ENCODE measurements at regions not wholly inside any gene's neighbourhood (a gene's known extent, or its start where the extent isn't known, plus 50 kb on each side); places are given as distances from the start of the nearest gene placed in this dataset.

GRCh38 chr4:127425851-127426250, 206.9 kb upstream of the INTU start:
- Histone ChIP-seq H3K4me2 (replicated peaks; ENCODE audit: low read depth, low read length, poor library complexity, severe bottlenecking) (no peak overlapping the region), H2AFZ (ENCODE audit: insufficient read depth, low read depth, low read length, poor library complexity, severe bottlenecking) (no peak overlapping the region), H3K4me3 (ENCODE audit: control extremely low read depth in 1 of 5, extremely low read depth in 1 of 5, insufficient read depth in 1 of 5, low read depth in 2 of 5, low read length in 4 of 5) (no peak overlapping the region), H3K36me3 (replicated peaks in 1 of 2; ENCODE audit: control extremely low read depth in 1 of 2, control insufficient read depth in 1 of 2, extremely low read depth in 1 of 2, insufficient read depth in 2 of 2, low read length in 1 of 2) (no peaks in the 10 kb centered on the region), H3K4me1 (ENCODE audit: control insufficient read depth in 2 of 2, insufficient read depth in 2 of 2, low read length in 2 of 2) (no peaks in the 10 kb centered on the region), H3K27ac (ENCODE audit: low read length in 2 of 2) (no peak overlapping the region), H3K27me3 (replicated peaks in 1 of 4; ENCODE audit: control extremely low read depth in 1 of 4, control insufficient read depth in 3 of 4, insufficient read depth in 4 of 4, low read length in 3 of 4) (no peaks in the 10 kb centered on the region), H3K79me2 (ENCODE audit: control insufficient read depth, insufficient read depth, low read length) (no peaks in the 10 kb centered on the region), H3K9me3 (ENCODE audit: control extremely low read depth in 1 of 3, control insufficient read depth in 2 of 3, insufficient read depth in 1 of 3, low read length in 2 of 3) (peaks cover 0 to 10% (median 0%) of the 10 kb centered on the region in 3 donors), H4K20me1 (ENCODE audit: control insufficient read depth, insufficient read depth, low read length, poor library complexity, severe bottlenecking) (no peaks in the 10 kb centered on the region), H3K9ac (ENCODE audit: low read length) (no peak overlapping the region)
- intact Hi-C loops (cut with micrococcal nuclease) = no loop called here
- Mint-ChIP-seq H3K4me1 (no peaks in the 10 kb centered on the region), H3K9me3 (ENCODE audit: insufficient read depth) (no peaks in the 10 kb centered on the region), H3K27ac (no peak overlapping the region), H3K27me3 (no peaks in the 10 kb centered on the region), H3K4me3 (no peak overlapping the region)
- ATAC-seq (ENCODE audit: low read depth) (no peak), DNase-seq (no peak)
- POLR2A ChIA-PET = no interaction called here
- CTCF ChIA-PET = no interaction called here
- 89% methylated on average over 4 of the region's 5 CpGs for WGBS (ENCODE audit: insufficient coverage)
- no peak for TF ChIP-seq EZH2 (IDR thresholded peaks at IDR 0.05; ENCODE audit: borderline replicate concordance, insufficient read depth, low read depth, low read length, poor library complexity, severe bottlenecking)
- no peak for TF ChIP-seq CTCF (IDR thresholded peaks at IDR 0.05)

GRCh38 chr4:127441571-127441970, 191.2 kb upstream of the INTU start:
- no peaks in the 10 kb centered on the region for H3K4me1 ChIP-seq (ENCODE audit: control insufficient read depth in 2 of 2, insufficient read depth in 2 of 2, low read length in 2 of 2)
- intact Hi-C loops (cut with micrococcal nuclease) = no loop called here
- no peak overlapping the region for H3K27ac Mint-ChIP-seq

More at GRCh38 chr4:127441571-127441970, 191.2 kb upstream of the INTU start:
- Mint-ChIP-seq H3K4me1 (no peaks in the 10 kb centered on the region), H3K9me3 (ENCODE audit: insufficient read depth) (no peaks in the 10 kb centered on the region), H3K27me3 (no peaks in the 10 kb centered on the region), H3K4me3 (no peak overlapping the region)
- no peak for TF ChIP-seq EZH2 (IDR thresholded peaks at IDR 0.05; ENCODE audit: borderline replicate concordance, insufficient read depth, low read depth, low read length, poor library complexity, severe bottlenecking)
- TF ChIP-seq CTCF (IDR thresholded peaks at IDR 0.05) = no peak
- Histone ChIP-seq H3K36me3 (replicated peaks in 1 of 2; ENCODE audit: control extremely low read depth in 1 of 2, control insufficient read depth in 1 of 2, extremely low read depth in 1 of 2, insufficient read depth in 2 of 2, low read length in 1 of 2) (no peaks in the 10 kb centered on the region), H3K27me3 (replicated peaks in 1 of 4; ENCODE audit: control extremely low read depth in 1 of 4, control insufficient read depth in 3 of 4, insufficient read depth in 4 of 4, low read length in 3 of 4) (no peaks in the 10 kb centered on the region), H3K9ac (ENCODE audit: low read length) (no peak overlapping the region), H2AFZ (ENCODE audit: insufficient read depth, low read depth, low read length, poor library complexity, severe bottlenecking) (no peak overlapping the region), H3K79me2 (ENCODE audit: control insufficient read depth, insufficient read depth, low read length) (no peaks in the 10 kb centered on the region), H3K4me2 (replicated peaks; ENCODE audit: low read depth, low read length, poor library complexity, severe bottlenecking) (no peak overlapping the region), H3K27ac (ENCODE audit: low read length in 2 of 2) (no peak overlapping the region), H3K9me3 (ENCODE audit: control extremely low read depth in 1 of 3, control insufficient read depth in 2 of 3, insufficient read depth in 1 of 3, low read length in 2 of 3) (no peaks in the 10 kb centered on the region), H3K4me3 (ENCODE audit: control extremely low read depth in 1 of 5, extremely low read depth in 1 of 5, insufficient read depth in 1 of 5, low read depth in 2 of 5, low read length in 4 of 5) (no peak overlapping the region), H4K20me1 (ENCODE audit: control insufficient read depth, insufficient read depth, low read length, poor library complexity, severe bottlenecking) (no peaks in the 10 kb centered on the region)
- DNase-seq (no peak), ATAC-seq (ENCODE audit: low read depth) (no peak)
- CTCF ChIA-PET = no interaction called here
- POLR2A ChIA-PET = no interaction called here

All from B cell (primary cell).